ENCODE measurements at regions not wholly inside any gene's neighbourhood (a gene's known extent, or its start where the extent isn't known, plus 50 kb on each side); places are given as distances from the start of the nearest gene placed in this dataset.

DNA sequence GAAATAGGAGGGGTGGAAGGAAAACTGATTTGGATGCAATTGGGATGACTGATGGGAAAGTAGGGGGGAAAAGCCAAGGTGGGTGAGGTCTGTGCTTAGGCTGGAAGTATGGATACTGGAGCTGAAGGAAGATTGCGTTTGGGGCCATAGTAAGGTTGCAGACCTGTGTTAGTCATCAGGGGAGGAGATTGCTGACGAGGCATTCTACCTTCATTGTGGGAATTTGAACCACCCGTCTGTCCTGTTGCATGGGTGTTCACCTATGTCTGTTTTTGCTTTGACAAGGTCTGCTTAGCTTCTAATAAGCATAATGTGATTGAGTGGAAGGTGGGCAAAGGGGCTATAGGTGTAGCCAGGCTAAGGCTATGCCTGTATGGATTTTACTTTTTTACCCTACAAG lies 323.8 kb downstream of the BLID start:
- TF ChIP-seq, protein P1, sequence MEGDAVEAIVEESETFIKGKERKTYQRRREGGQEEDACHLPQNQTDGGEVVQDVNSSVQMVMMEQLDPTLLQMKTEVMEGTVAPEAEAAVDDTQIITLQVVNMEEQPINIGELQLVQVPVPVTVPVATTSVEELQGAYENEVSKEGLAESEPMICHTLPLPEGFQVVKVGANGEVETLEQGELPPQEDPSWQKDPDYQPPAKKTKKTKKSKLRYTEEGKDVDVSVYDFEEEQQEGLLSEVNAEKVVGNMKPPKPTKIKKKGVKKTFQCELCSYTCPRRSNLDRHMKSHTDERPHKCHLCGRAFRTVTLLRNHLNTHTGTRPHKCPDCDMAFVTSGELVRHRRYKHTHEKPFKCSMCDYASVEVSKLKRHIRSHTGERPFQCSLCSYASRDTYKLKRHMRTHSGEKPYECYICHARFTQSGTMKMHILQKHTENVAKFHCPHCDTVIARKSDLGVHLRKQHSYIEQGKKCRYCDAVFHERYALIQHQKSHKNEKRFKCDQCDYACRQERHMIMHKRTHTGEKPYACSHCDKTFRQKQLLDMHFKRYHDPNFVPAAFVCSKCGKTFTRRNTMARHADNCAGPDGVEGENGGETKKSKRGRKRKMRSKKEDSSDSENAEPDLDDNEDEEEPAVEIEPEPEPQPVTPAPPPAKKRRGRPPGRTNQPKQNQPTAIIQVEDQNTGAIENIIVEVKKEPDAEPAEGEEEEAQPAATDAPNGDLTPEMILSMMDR (IDR thresholded peaks at IDR 0.05; ENCODE audit: extremely low read depth, missing control alignments), result no peak
- DNase-seq (ENCODE audit: low spot score), result no peak

DNA sequence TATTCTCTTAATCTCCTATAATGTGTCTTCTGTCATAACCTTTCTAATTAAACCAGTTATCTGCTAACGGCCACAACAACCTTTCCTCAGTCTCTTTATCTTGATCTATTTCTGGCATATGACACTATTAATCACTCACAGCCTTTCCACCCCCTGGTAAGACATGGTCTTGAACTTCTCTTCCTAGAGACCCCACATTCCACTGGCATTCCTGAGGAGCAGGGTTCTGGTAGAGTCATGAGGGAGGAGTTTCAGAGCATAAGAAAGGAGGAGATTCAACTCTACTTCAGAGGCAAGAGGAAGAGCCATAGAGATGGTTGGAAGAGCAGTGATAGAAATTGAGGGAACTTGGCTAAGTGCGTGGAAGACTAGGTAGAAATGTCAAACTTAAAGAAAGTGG lies 325.6 kb downstream of the BLID start:
- TF ChIP-seq, protein P1 (IDR thresholded peaks at IDR 0.05; ENCODE audit: extremely low read depth, missing control alignments), result no peak
- no peak for DNase-seq (ENCODE audit: low spot score)

DNA sequence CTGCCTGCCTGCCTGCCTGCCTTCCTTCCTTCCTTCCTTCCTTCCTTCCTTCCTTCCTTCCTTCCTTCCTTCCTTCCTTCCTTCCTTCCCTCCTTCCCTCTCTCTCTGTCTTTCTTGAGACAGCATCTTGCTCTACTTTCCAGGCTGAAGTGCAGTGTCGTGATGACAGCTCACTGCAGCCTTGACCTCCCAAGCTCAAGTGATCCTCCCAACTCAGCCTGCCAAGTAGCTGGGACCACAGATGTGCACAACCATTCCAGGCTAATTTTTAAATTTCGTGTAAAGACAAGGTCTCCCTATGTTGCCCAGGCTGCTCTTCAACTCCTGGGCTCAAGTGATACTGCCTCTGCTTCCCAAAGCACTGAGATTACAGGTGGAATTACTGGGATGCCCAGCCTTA lies 328.2 kb upstream of the SORL1-AS1 start:
- TF ChIP-seq, protein P1 (IDR thresholded peaks at IDR 0.05; ENCODE audit: extremely low read depth, missing control alignments), result no peak
- no peak for DNase-seq (ENCODE audit: low spot score)

DNA sequence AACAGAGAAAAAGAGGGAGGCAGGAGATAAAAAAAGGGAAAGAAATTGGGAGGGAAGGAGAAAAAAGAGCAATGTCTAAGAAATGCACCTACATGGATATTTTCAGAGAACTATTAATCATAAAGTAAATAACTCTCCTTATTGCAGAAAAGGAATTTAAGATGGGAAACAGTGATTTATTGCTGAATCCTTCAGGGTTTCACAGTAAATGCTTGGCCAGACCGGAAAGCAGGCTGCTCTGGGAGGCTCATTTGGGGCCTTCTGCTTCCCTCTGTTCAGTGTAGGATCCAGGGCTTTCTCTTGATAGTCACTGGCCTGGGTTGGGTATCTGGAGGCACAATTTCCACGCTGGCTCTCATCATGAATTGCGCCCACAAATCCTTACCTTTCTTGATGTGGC lies 324.3 kb upstream of the SORL1-AS1 start:
- TF ChIP-seq, protein P1 (IDR thresholded peaks at IDR 0.05; ENCODE audit: extremely low read depth, missing control alignments), result no peak
- no peak for DNase-seq (ENCODE audit: low spot score)

GRCh38 chr11:121775276-121775675 lies 322.5 kb upstream of the SORL1-AS1 start:
- DNase-seq (ENCODE audit: low spot score), result no peak
- TF ChIP-seq, protein P1 (IDR thresholded peaks at IDR 0.05; ENCODE audit: extremely low read depth, missing control alignments), result no peak

- TF ChIP-seq, protein P1 (IDR thresholded peaks at IDR 0.05; ENCODE audit: extremely low read depth, missing control alignments), result no peak
- DNase-seq (ENCODE audit: low spot score), result no peak
Observed at GRCh38 chr11:121773076-121773475, 320.3 kb upstream of the SORL1-AS1 start.

GRCh38 chr11:121770939-121771595 lies 318.3 kb upstream of the SORL1-AS1 start:
- no peak for DNase-seq (ENCODE audit: low spot score)
- TF ChIP-seq, protein P1 (IDR thresholded peaks at IDR 0.05; ENCODE audit: extremely low read depth, missing control alignments), result no peak

Measured in GM20000 (cell line).